ENCODE measurements at regions not wholly inside any gene's neighbourhood (a gene's known extent, or its start where the extent isn't known, plus 50 kb on each side); places are given as distances from the start of the nearest gene placed in this dataset.
A peak's percentile ranks its signal among the peaks of the same experiment; 100 is the strongest.

DNA sequence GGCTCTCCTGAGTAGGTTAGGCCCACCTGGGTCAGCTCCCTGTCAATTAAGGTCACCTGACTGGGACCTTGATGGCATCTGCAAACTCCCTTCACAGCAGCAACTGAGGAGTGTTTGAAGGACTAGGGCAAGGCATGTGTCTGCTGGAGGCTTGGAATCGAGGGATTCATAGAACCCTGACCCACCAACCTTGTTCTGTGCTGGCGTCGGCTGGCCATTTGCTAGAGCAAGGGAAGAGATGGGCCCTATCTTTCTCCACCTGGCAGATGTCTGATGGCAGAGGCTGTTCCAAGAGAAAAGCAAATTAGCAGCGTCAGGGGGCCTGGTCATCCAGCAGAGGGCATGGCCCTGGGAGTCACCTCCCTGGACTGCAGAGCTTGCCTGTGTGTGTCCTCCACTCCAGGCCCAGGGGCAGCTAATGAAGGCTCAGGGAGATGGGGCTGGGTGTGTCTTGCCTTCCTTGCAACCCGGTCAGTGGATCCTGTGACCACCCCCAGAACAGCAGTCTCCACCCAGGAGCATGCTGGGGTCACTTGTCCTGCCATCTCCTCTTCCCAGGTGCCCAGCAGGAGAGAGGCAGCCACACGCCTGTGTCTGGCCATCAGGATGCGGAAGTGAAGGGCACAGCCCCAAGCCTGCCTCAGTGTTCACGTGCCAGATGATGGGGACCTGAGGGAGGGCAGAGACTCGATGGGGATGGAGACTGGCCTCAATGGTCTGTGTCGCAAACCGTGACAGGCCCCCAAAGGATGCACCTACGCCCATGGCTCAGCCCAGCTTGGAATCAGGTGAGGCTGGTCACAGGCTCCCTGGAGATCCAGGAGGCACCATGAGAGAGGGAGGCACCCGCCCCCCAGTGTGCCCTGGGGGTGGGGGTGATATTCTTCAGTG is 53.9 kb downstream of the BARX1 start:
- no peak for DNase-seq (ENCODE audit: low read depth, low spot score)
- H3K4me3 ChIP-seq (ENCODE audit: low read length): no peak overlapping the region

DNA sequence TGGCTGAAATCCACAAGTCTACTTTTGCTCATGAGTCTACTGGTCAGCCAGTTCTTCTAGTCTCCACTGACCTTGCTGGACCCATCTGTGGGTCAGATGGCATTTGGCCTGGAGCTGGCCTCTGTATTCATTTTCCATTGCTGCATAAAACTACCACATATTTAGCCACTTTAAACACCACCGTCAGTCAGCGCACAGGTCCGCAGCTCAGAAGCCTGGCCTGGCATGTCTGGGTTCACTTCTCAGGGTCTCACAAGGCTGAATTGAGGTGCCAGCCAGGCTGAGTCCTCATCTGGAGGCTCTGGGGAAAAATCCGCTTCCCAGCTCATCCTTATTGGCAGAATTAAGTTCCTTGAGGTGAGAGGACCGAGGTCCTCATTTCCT is 54.7 kb downstream of the BARX1 start:
- no peak for DNase-seq (ENCODE audit: low read depth, low spot score)
- H3K4me3 ChIP-seq (ENCODE audit: low read length): no peak overlapping the region

DNA sequence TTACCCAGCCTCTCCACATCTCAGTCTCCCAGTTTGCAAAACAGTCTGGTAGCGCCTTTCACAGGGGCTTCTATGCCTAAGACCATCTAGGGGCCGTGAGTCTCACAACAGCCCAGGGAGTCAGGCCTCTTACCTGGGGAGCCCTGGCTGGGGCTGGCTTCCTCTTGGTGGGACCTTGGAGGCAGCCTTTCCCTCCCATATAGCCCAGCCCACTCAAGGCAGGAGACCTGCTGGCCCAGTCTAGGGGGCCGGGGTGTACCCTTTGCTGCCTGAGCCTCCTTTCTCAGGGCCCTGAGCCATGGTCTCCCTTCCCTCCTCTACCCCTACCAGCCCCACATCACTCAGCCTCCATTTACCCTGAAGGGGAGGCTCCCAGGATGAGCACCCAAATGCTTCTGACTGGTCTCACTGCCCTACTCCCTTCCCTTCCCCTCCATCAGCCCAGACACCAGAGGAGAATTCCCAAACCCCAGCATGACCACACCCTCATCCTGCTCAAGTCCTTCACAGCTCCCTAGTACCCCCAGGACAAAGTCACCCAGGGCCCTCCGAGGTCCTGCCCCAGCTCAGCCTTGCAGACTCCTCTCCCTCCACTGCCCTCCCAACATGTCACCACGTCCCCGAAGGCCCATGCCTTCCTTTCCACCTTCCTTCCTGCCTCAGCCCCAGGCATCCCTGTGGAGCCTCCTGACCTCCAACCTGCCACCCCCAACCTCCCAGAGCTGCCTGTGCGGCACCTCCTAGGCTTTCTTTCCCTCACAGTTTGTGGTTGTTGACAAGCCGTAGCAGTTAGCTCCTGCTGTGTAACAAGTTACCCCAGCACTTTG is 55.3 kb downstream of the BARX1 start:
- no peak for DNase-seq (ENCODE audit: low read depth, low spot score)
- H3K4me3 ChIP-seq (ENCODE audit: low read length): no peak overlapping the region

DNA sequence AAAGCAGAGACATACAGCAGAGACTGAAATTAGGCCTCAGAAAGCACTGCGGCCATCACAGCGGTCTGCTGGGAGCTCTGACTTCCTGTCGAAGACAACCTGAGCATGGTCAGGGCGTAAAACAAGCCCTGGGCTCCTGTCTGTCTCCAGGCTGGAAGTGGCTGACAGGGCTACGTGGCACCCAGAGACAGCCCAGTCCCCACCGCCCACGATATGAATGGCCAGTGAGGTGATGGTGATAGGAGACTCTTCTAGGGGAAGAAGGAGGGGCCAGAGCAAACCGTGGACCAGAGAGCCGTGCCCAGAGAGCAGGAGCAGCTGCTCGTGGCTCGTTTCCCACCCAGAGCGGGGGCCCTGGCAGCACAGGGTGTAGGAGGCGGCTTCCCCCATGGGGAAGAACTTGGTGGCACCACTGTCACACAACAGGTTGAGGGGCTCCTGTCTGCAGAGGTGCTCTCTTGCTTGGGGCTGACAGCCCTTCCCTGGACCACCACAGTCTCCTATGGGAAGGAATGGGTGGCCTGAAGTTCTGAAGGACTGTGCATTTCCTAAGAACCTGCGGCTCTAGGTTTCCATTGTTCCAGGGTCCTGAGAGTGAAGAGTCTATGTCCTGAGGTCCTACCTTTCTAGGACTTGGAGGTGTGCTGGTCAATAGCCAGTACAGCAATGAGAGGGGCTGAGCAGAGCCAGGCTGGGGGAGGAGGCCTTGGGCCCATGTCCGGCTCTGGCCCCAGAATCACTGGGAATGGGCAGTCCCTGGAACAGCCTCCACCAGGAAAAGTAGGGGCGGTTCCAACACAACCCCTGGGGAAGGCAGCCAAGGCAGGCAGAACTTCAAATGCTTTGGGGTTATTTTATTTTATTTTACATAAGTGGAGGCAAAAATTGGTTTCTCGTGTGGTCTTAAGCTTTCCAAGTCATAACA is 56.4 kb downstream of the BARX1 start:
- DNase-seq (ENCODE audit: low read depth, low spot score): no peak
- no peak overlapping the region for H3K4me3 ChIP-seq (ENCODE audit: low read length)

DNA sequence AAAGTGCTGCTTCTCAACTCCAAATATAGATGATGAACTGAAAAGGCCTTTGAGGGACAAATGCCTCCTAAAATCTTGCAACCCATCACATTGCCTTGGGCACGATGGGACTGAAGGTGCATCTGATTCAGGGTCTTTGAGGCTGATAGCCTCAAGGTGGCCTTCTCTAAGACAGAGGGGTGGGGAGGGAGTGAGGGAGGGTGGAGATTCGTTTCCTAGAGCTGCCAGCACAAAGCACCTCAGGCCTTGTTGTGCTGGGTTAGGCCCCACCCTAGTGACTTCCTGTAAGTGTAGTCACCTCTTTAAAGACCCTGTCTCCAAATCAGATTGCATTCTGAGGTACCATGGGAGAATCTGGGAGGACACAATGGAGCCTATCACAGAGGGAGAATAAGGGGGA is 57.1 kb downstream of the BARX1 start:
- H3K4me3 ChIP-seq (ENCODE audit: low read length): no peak overlapping the region
- DNase-seq (ENCODE audit: low read depth, low spot score): peak; percentile 18

DNA sequence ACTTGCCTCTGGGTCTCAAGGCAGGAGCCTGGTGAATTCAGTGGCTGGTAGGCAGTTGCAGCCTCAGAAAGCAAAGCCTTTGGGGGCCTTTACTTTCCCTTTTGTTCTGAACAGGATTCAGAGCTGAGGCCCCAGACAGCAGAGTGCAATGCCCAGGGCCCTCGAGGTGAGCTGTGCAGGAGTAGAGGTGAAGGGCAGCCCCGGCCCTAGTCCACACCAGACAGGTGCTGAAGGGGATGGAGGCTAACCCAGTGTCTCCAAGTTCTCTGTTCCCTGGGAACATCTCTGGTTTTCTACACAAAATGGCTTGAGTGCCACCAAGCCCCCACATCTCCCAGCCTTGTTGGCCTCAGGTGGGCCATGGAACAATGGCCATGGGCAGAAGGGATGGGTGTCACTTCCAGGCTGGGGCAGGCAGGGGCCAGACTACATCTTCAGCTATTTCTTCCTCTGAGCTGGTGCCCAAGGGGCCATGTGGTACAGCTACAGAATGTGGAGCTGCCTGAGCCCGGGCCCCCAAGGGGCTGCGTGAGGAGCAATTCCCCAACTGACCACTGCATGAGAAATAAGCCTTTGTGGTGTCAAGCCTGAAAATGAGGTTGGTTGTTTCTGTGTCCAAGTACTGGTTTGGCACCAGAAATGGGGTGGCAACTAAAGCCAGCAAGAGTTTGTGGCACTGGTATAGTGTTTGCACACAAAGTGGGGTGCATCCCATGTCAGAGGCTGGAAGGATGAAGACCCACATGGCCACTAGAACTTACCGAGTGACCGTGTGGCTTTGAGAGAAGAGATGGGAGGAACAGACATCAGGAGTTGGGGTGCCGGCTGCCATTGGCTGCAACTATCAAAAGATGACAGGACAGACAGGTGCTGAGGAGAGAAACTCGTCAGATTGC is 57.8 kb downstream of the BARX1 start:
- DNase-seq (ENCODE audit: low read depth, low spot score): no peak

DNA sequence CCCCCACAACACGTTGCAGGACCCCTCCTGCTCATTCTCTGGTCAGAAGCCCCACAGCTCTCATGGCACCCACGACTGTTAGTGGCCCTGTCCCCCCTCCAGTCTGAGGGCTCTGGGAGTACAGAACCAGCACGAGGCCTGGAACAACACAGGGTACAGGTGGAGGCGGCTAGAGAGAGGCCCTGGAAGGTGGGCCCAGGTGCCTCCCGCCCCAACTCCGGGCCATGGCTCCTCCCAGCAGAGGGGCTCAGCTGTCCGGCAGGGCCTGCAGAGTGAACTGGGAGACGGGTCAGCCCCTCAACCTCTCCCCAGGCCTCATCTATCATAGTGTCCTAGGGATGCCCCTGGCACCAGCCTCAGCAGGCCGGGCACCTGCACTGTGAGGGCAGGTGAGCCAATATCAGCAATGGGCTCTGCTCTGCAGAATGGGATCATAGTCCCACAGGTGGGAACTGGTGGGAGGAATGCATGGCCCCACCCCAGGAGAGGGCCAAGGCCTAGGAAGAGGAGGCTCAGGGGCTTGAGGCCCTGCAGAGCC is 58.6 kb downstream of the BARX1 start:
- no peak overlapping the region for H3K4me3 ChIP-seq (ENCODE audit: low read length)
- no peak for DNase-seq (ENCODE audit: low read depth, low spot score)

More for the DNA sequence above, 57.8 kb downstream of the BARX1 start:
- no peak overlapping the region for H3K4me3 ChIP-seq (ENCODE audit: low read length)

DNA sequence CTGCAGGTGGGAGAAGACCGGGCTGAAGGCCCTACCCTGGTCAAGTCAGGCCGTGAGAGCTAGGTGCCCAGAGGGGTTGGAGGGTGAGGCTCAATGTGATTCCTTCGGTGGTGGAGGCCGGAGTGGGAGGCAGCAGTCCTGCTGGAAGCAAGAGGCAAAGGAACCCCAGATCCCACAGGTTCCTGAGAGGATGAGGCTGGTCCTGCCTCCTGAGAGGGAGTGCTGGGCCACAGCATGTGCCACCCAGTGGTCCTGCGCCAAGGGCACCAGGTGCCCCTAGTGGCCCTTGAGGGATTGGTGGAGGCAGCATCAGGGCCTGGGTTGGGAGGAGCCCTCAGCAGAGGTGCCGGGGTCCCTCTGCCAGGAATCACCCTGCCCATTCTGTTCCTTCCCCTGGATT is 59.1 kb downstream of the BARX1 start:
- DNase-seq (ENCODE audit: low read depth, low spot score): no peak
- H3K4me3 ChIP-seq (ENCODE audit: low read length): no peak overlapping the region

DNA sequence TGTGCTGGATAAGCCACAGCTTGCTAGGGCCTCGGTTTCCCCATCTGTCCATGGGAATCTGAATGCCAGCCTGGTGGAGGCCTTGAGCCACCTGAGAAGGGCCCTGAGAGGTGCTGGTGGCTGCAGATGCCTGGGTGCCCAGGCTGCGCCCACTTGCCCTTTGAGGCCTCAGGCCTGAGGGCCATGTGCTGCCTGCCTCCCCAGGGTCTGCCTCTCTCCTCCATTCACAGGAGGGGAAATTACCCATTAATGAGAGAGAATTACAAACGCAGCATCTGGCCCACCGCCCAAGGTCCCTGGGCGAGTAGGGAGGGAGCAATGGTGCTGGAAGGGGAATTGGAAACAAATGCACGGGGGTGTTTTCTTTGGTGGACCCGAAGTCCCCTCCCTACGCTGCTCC is 59.6 kb downstream of the BARX1 start:
- no peak overlapping the region for H3K4me3 ChIP-seq (ENCODE audit: low read length)
- DNase-seq (ENCODE audit: low read depth, low spot score): no peak

DNA sequence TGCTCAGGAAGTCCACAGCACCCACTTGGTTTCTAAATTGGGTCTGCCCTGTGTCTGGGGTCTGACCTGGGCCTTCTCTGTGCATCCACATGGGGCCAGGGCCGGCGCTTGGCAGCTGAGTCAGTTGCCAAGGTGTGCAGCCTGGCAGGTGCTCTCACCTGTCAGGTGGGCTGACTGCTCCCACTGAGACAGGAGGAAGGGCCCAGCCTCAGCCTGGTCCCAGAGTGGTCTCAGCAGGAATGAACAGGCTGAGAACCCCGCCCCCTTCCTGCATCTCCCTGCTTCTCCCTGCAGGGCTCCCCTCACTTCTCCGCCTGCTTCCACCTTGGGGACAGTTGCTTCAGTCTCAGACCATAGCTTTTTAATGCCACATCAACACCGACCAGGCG is 60.5 kb downstream of the BARX1 start:
- H3K4me3 ChIP-seq (ENCODE audit: low read length): no peak overlapping the region
- DNase-seq (ENCODE audit: low read depth, low spot score): no peak

DNA sequence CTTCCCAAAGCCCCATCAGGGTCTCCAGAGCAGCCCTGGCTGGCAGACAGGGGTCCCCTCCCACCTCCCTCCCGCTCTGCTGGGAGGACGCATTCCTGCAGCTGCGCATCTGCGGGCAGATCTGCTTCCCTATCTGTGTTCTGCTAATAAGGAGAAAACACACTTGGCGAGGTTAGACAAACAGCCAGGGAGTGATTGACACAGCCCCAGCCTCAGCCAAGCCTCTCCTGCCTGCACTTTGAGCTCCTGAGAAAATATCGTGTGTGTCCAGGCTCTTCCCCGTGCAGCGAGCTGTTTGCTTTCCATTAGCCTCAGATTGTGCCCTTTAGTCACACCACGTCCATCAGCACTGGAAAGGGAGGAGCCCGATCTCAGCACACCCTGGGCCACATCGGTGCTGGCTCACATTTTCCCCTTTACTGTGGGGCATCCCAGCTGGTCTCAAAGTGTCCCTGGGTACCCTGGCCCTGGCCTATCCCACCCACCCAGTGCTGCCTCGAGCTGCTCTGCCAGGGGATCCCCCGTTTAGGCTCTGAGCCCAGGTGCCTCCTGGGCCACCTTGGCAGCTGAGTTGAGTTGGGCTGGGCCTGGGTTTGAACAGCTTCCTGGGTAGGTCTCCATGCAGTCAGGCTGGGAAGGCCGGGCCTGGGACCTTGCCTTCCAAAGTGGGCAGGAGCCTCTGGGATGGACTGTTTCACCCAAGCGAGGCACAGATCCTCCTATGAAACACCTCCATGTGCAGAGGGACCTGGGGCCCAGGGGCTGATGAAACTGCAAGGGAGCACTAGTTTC is 61.1 kb downstream of the BARX1 start:
- no peak overlapping the region for H3K4me3 ChIP-seq (ENCODE audit: low read length)
- no peak for DNase-seq (ENCODE audit: low read depth, low spot score)

DNA sequence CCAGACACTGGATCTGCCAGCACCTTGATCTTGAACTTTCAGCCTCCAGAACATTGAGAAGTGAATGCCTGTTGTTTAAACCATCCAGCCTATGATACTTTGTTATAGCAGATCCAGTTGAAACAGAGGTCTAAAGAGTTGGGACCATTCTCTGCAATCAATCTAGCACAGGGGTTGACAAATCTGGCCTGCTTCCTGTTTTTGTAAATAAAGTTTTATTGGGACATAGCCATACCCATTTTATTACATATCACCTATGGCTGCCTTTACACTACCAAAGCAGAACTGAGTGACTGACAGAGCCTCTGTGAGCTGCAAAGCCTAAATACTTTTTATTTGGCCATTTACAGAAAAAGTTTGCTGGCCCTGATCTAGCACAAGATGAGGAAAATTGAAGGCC is 62.0 kb downstream of the BARX1 start:
- no peak overlapping the region for H3K4me3 ChIP-seq (ENCODE audit: low read length)
- DNase-seq (ENCODE audit: low read depth, low spot score): no peak

DNA sequence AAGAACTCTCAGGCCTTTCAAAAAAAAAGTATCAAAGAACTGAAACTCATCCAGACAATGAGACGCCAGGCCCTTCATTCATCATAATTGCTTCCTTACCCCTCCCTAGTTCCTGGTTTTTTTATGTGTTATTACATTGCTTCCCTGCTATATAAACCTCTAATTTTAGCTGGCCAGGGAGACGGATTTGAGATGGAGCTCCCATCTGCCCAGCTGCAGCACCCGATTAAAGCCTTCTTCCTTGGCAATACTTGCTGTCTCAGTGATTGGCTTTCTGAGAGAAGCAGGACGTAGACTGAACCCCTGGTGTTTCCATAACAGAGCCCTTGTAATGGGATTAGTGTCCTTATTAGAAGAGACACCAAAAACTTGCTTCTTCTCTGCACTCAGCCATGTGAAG is 62.4 kb downstream of the BARX1 start:
- no peak for DNase-seq (ENCODE audit: low read depth, low spot score)

DNA sequence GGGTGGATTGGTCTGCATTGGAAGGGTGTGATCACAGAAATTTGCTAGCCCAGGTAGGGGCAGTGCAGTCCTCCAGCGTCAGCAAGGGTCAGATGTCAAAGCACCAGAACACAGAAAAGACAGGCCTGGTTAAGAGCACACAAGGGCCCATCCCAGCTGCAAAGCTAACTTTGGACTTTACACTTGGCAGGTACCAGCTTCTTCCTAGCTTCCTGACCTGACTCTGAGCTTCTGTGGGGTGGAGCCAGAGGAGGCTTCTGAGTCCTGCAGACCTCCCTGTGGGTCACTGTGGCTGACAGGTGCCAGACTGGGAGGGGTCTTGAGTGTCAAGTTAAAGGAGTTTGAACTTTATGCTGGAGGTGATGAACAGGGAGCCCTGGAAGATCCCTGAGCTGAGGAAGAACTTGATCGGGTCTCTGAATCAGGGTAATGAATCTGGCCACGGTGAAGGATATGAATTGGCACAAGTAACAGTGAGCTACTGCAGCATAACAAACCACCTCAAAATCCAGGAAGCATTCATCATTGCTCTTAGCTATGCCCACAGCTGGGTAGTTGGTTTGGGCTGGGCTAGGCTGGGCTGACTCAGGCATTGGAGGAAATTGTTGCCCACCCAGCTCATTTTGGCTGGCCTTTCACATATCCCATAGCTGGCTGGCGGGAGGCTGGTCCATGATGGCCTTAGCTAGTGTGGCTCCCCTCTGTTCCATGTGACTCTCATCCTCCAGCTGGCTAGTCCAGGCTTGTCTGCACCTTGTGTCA is 63.4 kb downstream of the BARX1 start:
- no peak for DNase-seq (ENCODE audit: low read depth, low spot score)
- H3K4me3 ChIP-seq (ENCODE audit: low read length): no peak overlapping the region

More for the DNA sequence above, 62.4 kb downstream of the BARX1 start:
- no peak overlapping the region for H3K4me3 ChIP-seq (ENCODE audit: low read length)

DNA sequence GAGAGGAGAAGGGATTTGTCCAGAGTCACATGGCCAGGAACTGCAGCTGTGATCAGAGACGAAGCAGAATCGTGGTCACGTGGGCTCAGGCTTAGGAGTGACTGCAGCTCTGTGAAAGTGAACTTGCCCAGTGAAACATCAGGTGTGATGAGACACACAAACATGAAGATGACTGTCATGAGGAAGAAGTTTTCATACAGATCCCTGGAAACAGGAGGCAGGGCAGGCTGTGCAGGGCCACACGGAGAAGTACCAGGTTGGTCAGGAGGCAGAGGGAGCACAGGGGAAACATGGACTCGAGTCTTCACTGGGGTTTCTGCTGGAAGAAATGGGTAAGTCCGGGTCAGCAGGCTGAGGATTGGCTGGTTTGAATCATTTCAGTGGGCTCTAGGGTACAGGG is 64.1 kb downstream of the BARX1 start:
- DNase-seq (ENCODE audit: low read depth, low spot score): no peak

DNA sequence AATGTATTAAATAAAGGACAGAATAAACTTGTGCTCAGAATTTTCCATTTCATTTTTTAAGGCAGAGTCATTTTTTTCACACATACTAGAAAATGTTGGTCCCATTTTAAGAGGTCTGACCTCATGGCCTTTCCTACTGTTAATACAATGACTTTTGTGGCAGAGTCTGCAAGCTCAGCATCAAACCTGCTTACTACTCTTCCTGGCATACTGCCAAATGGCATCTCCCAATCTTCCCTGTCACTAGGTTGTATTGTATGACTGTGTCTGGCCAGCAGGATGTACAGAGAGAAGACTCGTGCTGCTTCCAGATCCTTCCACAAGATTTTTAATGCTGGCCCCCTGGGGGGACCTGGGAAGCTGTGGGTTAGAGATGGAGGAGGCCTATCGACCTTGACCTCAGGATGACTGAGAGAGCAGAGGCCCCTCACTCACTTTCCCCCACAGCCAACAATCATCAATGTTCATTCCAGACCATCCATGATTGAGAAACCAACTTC is 64.7 kb downstream of the BARX1 start:
- H3K4me3 ChIP-seq (ENCODE audit: low read length): no peak overlapping the region
- DNase-seq (ENCODE audit: low read depth, low spot score): no peak

More for the DNA sequence above, 64.1 kb downstream of the BARX1 start:
- H3K4me3 ChIP-seq (ENCODE audit: low read length): no peak overlapping the region

DNA sequence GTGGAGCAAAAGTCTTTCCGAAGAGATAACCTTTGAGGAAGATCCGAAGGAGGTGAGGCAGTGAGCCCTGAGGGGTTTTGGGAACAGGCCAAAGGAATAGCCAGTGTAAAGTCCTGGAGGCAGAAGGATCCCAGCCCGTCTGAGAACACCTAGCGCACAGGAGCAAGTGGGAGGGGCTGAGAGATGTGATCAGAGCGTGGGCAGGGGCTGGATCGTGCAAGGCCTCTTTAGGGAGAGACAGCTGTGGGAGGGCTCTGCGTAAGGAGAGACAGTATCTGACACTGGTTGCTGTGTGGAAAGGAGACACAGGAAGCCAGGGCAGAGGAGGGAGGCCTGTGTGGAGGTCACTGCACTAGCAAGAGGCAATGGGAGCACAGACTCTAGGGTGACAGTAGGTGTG is 68.2 kb downstream of the BARX1 start:
- DNase-seq (ENCODE audit: low read depth, low spot score): no peak
- no peak overlapping the region for H3K4me3 ChIP-seq (ENCODE audit: low read length)
